ENCODE measurements at regions not wholly inside any gene's neighbourhood (a gene's known extent, or its start where the extent isn't known, plus 50 kb on each side); places are given as distances from the start of the nearest gene placed in this dataset.
A peak's percentile ranks its signal among the peaks of the same experiment; 100 is the strongest.
"Not testable (repeated sequence)": the region's sequence is repeated elsewhere in the genome, so short reads cannot be mapped to it uniquely, and the experiment has no call there.

DNA sequence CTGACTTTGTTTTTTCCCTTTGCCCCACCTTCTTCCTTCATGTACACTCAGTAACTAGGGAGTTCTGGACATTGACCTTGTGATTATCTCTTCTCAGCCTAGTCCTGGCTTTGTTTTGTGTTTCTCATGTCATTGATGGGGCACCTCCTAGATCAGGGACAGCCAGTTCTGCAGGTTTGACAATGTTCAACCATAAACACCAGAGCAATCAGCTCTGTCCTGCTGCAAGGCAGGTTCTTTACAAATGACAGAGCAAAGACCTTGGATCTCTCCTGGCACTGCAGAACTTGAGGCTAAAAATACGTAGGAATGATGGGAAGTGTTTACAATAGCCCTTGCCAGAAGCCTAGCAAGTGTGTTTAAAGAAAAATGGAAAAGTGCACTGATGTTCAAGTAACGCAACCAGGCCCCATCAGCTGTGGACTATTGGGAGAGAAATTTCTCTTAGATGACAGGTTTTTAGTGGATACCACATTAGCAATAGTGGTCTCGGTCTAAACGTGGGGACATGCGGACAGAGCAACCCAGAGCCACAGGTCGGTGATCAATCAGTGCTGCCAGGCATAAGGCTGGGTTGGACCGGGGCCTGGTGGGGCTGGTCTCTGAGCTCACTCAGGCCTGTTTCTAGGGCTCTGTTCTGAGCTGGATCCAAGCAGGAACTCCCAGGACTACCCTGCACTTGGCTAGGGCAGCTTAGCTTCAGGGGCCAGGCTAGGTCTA, 76.8 kb downstream of the SOWAHC start:
- DNase-seq (ENCODE audit: low spot score): no peak

DNA sequence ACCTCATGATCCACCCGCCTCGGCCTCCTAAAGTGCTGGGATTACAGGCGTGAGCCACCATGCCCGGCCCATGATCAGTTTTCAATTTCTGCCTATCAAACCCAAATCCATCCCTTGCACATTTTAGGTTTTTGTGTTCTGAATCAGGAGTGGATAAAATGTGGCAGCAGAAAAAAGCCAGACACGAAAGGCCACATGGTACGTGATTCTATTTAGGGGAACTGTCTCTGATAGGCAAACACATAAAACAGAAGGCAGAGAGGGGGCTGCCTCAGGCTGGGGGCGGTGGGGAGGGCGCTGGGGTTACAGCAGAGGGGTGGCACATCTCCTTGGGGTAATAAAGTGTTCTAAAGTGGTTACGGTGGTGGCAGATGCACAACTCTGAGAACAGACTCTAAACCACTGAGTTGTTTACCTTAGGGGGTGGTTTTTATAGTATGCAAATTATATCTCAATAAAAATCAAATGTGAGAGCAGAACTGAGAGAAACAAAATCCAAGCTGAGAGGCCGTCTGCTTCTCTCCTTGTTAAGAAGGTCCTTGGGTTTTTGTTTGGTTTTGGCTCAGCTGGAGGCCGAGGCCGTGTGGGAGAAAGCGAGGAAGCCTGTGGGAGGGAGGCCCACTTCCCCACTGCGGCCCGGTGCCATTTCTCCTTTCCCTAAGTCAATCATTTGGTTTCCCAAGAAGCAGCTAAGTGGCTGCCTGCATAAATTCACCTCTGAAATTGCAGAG, 78.0 kb downstream of the SOWAHC start:
- no peak for DNase-seq (ENCODE audit: low spot score)

DNA sequence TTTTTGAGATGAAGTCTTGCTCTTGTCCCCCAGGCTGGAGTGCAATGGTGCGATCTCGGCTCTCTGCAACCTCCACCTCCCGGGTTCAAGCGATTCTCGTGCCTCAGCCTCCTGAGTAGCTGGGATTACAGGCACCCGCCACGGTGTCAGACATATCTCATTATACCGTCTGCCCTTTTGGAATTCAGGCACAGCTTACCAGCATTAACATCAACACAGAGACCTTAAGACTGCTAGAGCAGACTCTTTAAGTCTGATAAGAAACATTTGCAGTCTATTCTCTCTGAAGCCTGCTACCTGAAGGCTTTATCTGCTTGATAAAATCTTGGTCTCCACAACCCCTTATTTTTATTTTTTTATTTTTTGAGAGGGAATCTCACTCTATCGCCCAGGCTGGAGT, 78.7 kb downstream of the SOWAHC start:
- DNase-seq (ENCODE audit: low spot score): not testable (repeated sequence)

DNA sequence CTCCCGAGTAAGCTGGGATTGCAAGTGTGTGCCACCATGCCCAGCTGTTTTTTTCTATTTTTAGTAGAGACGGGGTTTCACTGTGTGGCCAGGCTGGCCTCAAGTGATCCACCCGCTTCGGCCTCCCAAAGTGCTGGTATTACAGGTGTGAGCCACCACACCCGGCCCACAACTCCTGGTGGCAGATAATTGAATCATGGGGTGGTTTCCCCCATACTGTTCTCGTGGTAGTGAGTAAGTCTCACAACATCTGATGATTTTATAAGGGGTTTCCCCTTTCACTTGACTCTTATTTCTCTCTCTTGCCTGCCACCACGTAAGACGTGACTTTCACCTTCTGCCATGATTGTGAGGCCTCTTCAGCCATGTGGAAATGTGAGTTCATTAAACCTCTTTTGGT, 79.1 kb downstream of the SOWAHC start:
- DNase-seq (ENCODE audit: low spot score): peak; percentile 64

GRCh38 chr2:109694190-109694589, 80.0 kb downstream of the SOWAHC start:
- peak; percentile 62 for DNase-seq (ENCODE audit: low spot score)

- no peak for DNase-seq (ENCODE audit: low spot score)
Observed at GRCh38 chr2:109695290-109695689, 81.1 kb downstream of the SOWAHC start.

DNA sequence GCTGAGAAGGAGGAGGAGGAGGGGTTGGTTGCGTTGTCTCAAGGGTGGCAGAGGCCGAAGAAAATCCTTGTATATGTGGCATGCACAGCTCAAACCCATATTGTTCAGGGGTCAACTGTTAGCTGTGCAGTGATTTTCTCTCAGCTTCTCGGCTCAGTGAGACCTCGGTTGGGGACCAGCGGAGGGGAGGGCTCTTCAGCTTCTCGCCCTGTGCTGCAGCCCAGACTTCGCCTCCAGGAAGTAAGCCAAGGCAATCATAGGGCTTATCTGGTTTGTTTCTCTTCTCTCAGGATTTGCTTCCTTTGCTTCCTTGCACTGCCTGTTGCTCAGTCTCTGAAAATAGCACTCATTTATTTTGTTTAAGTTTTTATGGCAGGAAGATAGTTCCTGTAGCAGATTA, 85.5 kb downstream of the SOWAHC start:
- no peak for DNase-seq (ENCODE audit: low spot score)

- no peak for DNase-seq (ENCODE audit: low spot score)
Observed at GRCh38 chr2:109700680-109701274, 86.6 kb downstream of the SOWAHC start.

DNA sequence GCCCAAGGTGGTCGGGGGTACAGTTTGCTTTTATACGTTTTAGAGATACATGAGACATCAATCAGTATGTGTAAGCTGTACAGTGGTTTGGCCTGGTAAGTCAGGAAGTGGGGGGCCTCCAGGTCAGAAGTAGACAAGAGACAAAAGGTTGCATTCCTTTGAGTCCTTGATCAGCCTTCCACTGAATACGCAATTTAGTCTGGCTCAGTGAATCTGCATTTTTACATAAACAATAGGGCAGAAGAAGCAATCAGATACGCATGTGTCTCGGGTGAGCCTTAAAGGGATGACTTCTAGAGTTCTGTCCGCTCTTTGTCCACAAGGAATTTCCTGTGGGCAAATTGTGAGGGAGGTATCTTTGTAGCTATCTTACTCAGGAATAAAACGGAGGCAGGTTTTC, 87.2 kb downstream of the SOWAHC start:
- no peak for DNase-seq (ENCODE audit: low spot score)

- peak; percentile 94 for DNase-seq (ENCODE audit: low spot score)
Observed at GRCh38 chr2:109702250-109702985, 88.3 kb downstream of the SOWAHC start.

GRCh38 chr2:109703077-109703476, 88.9 kb downstream of the SOWAHC start:
- DNase-seq (ENCODE audit: low spot score): no peak

DNA sequence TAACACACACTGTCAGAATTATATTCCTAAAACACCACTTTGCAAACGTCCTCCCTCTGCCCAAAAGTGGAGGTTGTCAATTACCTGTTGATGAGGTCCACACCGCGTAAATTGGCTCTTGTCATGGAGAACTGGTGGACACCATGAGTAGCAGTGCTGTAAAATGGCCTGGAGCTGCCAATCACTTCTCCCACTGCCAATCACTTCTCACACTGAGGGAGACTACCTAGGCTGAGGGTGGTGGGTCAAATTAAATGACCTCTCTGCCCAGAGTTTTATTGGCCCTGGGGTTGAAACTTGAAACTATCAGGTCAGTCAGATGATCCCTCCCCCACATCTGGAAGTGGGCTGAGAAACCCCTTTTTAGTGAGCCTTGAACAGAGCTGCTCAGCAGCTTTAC, 89.6 kb downstream of the SOWAHC start:
- DNase-seq (ENCODE audit: low spot score): no peak

DNA sequence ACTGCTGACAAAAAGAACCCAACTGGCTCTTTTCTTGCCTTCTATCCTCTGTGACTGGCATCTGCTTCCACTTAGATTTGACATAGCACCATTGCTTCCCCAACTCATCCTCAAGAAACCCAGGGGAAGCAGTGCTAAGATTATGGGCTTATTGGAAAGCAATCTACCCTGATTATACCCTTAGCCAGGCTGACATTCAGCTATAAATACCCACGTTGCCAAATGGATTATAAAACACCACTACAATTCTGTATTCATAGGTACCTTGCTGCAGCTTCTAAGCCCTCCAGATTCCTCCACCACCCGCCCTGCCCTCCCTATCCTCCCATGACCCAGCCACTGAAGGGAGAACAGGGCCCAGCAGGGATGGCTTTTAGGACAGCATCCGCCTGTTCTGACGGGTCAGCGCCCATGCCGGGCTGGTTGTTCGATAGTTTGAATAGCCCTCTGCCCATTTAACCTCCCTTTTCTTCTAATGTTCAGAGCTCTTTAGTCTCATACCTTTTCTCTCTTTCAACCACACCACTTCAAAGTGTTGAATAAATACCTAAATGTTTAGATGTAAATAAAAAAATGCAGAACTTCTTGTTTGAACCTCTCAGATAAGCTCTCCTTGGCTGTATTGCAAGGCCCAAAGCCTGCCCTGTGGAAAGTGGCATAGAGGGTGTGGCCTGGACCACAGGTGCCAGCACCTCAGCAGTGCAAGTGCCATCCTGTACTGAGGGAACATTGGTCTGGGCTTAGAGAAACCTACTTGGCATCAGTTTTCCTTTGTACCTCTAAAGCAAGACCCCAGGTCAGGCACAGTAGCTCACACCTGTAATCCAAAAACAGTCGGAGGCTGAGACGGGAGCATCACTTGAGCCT, 86.6 kb upstream of the RGPD5 start:
- DNase-seq (ENCODE audit: low spot score): no peak

DNA sequence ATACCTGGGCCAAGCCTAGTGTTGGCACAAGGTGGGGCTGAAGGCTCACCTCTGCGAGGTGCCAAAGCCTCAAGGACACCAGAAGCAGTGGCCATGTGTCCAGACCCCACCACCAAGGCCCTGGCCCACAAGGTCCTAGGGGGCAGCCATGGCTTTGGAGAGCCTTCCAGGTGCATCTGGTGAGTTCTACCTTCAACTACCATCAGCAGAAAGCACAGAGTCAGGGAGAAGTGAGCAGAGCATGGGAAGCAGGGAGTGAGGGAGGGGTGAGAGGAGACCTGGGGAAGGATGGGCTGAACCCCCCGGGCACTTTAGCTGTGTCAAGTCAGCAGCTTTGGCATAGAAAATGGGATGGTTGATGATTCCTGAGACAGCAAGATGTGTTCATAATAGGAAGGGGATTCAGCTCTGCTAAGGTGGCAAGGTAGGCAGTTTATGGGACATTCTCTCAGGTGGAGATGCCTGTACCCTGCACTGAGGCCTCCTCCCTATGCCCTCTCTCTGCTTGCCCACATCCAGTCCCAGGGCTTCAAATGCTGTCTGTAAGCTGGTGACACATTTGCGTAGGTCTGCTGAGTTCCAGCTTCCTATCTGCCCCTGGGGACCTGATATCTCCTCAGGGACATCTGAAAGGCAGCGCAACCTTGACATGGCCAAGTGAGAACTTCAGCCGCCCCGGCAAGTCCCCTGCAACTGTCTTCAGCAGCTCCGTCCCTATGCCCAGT, 83.4 kb upstream of the RGPD5 start:
- no peak for DNase-seq (ENCODE audit: low spot score)

GRCh38 chr2:109711230-109712122, 82.6 kb upstream of the RGPD5 start:
- DNase-seq (ENCODE audit: low spot score): no peak

- no peak for DNase-seq (ENCODE audit: low spot score)
Observed at GRCh38 chr2:109712123-109712449, 82.0 kb upstream of the RGPD5 start.

- no peak for DNase-seq (ENCODE audit: low spot score)
Observed at GRCh38 chr2:109712746-109713145, 81.4 kb upstream of the RGPD5 start.

DNA sequence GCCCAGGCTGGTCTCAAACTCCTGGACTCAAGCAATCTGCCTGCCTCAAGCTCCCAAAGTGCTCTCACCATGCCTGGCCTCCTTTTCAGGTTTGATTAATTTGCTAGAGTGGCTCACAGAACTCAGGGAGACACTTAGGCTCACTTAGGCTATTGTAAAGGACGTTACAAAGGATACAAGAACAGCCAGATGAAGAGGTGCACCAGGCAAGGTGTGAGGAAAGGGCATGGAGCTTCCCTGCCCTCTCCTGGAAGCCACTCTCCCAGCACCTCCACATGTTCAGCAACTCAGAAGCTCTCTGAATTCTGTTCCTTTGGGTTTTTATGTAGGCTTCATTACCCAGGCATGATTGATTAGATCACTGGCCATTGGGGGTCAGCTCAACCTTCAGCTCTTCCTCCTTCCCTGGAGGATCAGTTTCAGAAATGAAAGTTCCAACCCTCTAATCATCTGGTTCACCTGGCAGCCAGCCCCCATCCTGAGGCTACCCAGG, 78.7 kb upstream of the RGPD5 start:
- DNase-seq (ENCODE audit: low spot score): peak; percentile 56

DNA sequence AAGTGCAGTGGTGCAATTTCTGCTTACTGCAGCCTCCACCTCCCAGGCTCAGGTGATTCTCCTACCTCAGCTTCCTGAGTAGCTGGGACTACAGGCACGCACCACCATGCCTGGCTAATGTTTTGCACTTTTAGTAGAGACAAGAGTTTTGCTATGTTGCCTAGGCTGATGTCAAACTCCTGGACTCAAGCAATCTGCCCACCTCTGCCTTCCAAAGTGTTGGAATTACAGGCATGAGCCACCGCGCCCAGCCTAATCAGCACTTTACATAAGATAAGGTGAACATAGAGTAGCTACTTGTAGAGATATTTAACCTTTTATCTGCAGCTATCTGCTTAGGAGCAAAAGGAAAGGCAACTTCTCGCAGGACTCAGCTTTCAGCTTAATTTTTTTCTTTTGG, 77.5 kb upstream of the RGPD5 start:
- DNase-seq (ENCODE audit: low spot score): not testable (repeated sequence)

- DNase-seq (ENCODE audit: low spot score): no peak
Observed at GRCh38 chr2:109718139-109718538, 76.0 kb upstream of the RGPD5 start.

Measured in kidney tubule cell (primary cell).